Neural cell (in vitro differentiated cells): ENCODE measurements at regions not wholly inside any gene's neighbourhood (a gene's known extent, or its start where the extent isn't known, plus 50 kb on each side); places are given as distances from the start of the nearest gene placed in this dataset.
"Not testable (repeated sequence)": the region's sequence is repeated elsewhere in the genome, so short reads cannot be mapped to it uniquely, and the experiment has no call there.

Experiments
- H2AFZ ChIP-seq: fragments of 200-600, 300-800 bp; sonication (generic), shearing (Covaris generic); 2 replicates; pipeline ENCODE4 v1.6.0; 2014; ENCODE audit warnings: low read depth, mild to moderate bottlenecking, antibody characterized with exemption, low read length, moderate library complexity
- H3F3A ChIP-seq: fragments of 200-600 bp; shearing (Covaris generic); 2 replicates; pipeline ENCODE4 v1.6.1; 2016; ENCODE audit warnings: mild to moderate bottlenecking, moderate library complexity, mixed read lengths, antibody characterized with exemption, low read length; ENCODE audit not compliant: insufficient read depth, poor library complexity, severe bottlenecking
- H3K27ac ChIP-seq: fragments of 200-600, 300-800 bp; sonication (generic), shearing (Covaris generic); 2 replicates; pipeline ENCODE4 v1.5.1; 2014; ENCODE audit warnings: mild to moderate bottlenecking, low read length, moderate library complexity
- H3K27me3 ChIP-seq: fragments of 300-800, 200-600 bp; sonication (generic), shearing (Covaris generic); 2 replicates; pipeline ENCODE4 v1.6.0; 2014; ENCODE audit warnings: mild to moderate bottlenecking, low read depth, low read length, moderate library complexity; ENCODE audit not compliant: insufficient read depth
- H3K36me3 ChIP-seq: fragments of 300-800, 200-600 bp; sonication (generic), shearing (Covaris generic); 2 replicates; pipeline ENCODE4 v1.5.1; 2014; ENCODE audit warnings: mild to moderate bottlenecking, antibody characterized with exemption, low read length, moderate library complexity; ENCODE audit not compliant: insufficient read depth
- H3K4me2 ChIP-seq: fragments of 300-800, 200-600 bp; sonication (generic), shearing (Covaris generic); 2 replicates; pipeline ENCODE4 v1.6.0; 2014; ENCODE audit warnings: mild to moderate bottlenecking, low read length
- H3K4me3 ChIP-seq: fragments of 300-800, 200-600 bp; sonication (generic), shearing (Covaris generic); 2 replicates; pipeline ENCODE4 v1.5.1; 2014; ENCODE audit warnings: mild to moderate bottlenecking, low read length, moderate library complexity
- H3K79me2 ChIP-seq: fragments of 200-600 bp; shearing (Covaris generic); replicated peaks from 2 replicates; pipeline ENCODE4 v1.6.0; 2014; ENCODE audit warnings: mild to moderate bottlenecking, low read length, moderate library complexity; ENCODE audit not compliant: insufficient read depth
- H3K9ac ChIP-seq: fragments of 300-800, 200-600 bp; sonication (generic), shearing (Covaris generic); 2 replicates; pipeline ENCODE4 v1.6.1; 2016; ENCODE audit warnings: mild to moderate bottlenecking, low read length, mixed read lengths
- H3K9me2 ChIP-seq: fragments of 200-600 bp; shearing (Covaris generic); 2 replicates; pipeline ENCODE4 v1.6.1; 2016; ENCODE audit warnings: mild to moderate bottlenecking, low read length, mixed read lengths; ENCODE audit not compliant: insufficient read depth
- H3K9me3 ChIP-seq: fragments of 200-600, 300-800 bp; sonication (generic), shearing (Covaris generic); 2 replicates; pipeline ENCODE4 v1.6.1; 2016; ENCODE audit warnings: mild to moderate bottlenecking, mixed run types, low read length, moderate library complexity, mixed read lengths
- H4K20me1 ChIP-seq: fragments of 200-600 bp; shearing (Covaris generic); 2 replicates; pipeline ENCODE4 v1.6.1; 2016; ENCODE audit warnings: mild to moderate bottlenecking, mixed run types; ENCODE audit not compliant: insufficient read depth
- EP300 ChIP-seq: fragments of 450-650 bp; conservative IDR thresholded peaks from 2 replicates; pipeline ENCODE4 v1.6.1; 2014; ENCODE audit warnings: antibody characterized with exemption, mild to moderate bottlenecking, moderate library complexity; ENCODE audit not compliant: poor library complexity, severe bottlenecking
- EZH2 ChIP-seq: fragments of 200-600, 300-800 bp; shearing (Covaris generic), sonication (generic); IDR thresholded peaks from 2 replicates; pipeline ENCODE4 v1.6.1; 2014; ENCODE audit warnings: antibody characterized with exemption, low read length, borderline replicate concordance, mild to moderate bottlenecking; ENCODE audit not compliant: insufficient read depth, poor library complexity, severe bottlenecking
- MXI1 ChIP-seq: fragments of 450-650 bp; conservative IDR thresholded peaks from 2 replicates; pipeline ENCODE4 v1.6.1; 2014; ENCODE audit warnings: antibody characterized with exemption, mild to moderate bottlenecking; ENCODE audit not compliant: poor library complexity, severe bottlenecking
- POLR2AphosphoS5 ChIP-seq: IDR thresholded peaks from 2 replicates; pipeline ENCODE4 v1.6.1; 2012
- RAD21 ChIP-seq: fragments of 450-650 bp; conservative IDR thresholded peaks from 2 replicates; pipeline ENCODE4 v1.6.1; 2014; ENCODE audit warnings: antibody characterized with exemption, mild to moderate bottlenecking, moderate library complexity
- SMC3 ChIP-seq: fragments of 450-650 bp; conservative IDR thresholded peaks from 2 replicates; pipeline ENCODE4 v1.6.1; 2014; ENCODE audit warnings: antibody characterized with exemption, mild to moderate bottlenecking, moderate library complexity; ENCODE audit not compliant: poor library complexity
- TAF1 ChIP-seq: IDR thresholded peaks from 2 replicates; pipeline ENCODE4 v1.6.1; 2012; ENCODE audit warnings: low read depth
- TF ChIP-seq, protein P1 (sequence below): IDR thresholded peaks from 2 replicates; pipeline ENCODE4 v1.6.1; 2012; ENCODE audit warnings: borderline replicate concordance
- TF ChIP-seq, protein P2 (sequence below): fragments of 450-650 bp; IDR thresholded peaks from 2 replicates; pipeline ENCODE4 v1.5.1; 2014; ENCODE audit warnings: antibody characterized with exemption, mild to moderate bottlenecking, moderate library complexity; ENCODE audit not compliant: poor library complexity, severe bottlenecking

DNA sequence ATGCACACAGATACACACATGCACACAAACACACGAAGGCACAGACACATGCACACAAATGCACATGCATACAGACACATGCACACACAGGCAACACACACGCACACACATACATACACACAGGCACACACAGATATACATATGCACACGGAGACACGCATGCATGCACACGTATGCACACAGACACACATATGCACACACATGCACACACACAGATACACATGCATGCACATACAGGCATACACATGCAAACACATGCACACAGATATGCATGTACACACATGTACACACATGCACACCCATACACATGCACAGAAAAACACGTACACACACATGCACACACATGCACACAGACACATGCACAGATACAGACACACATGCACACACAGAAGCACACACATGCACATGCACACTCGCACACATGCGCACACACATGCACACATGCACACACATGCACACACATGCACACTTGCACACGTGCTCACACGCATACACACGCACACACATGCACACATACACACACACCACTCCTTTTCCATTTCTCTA, 70.8 kb upstream of the ALDH3B2 start:
- H3K4me3 ChIP-seq = no peak overlapping the region
- H3K9ac ChIP-seq = no peak overlapping the region
- TF ChIP-seq TAF1 (no peak), RAD21 (no peak), POLR2AphosphoS5 (no peak), EP300 (no peak), SMC3 (no peak), MXI1 (no peak), EZH2 (no peak)
- TF ChIP-seq, protein P1, sequence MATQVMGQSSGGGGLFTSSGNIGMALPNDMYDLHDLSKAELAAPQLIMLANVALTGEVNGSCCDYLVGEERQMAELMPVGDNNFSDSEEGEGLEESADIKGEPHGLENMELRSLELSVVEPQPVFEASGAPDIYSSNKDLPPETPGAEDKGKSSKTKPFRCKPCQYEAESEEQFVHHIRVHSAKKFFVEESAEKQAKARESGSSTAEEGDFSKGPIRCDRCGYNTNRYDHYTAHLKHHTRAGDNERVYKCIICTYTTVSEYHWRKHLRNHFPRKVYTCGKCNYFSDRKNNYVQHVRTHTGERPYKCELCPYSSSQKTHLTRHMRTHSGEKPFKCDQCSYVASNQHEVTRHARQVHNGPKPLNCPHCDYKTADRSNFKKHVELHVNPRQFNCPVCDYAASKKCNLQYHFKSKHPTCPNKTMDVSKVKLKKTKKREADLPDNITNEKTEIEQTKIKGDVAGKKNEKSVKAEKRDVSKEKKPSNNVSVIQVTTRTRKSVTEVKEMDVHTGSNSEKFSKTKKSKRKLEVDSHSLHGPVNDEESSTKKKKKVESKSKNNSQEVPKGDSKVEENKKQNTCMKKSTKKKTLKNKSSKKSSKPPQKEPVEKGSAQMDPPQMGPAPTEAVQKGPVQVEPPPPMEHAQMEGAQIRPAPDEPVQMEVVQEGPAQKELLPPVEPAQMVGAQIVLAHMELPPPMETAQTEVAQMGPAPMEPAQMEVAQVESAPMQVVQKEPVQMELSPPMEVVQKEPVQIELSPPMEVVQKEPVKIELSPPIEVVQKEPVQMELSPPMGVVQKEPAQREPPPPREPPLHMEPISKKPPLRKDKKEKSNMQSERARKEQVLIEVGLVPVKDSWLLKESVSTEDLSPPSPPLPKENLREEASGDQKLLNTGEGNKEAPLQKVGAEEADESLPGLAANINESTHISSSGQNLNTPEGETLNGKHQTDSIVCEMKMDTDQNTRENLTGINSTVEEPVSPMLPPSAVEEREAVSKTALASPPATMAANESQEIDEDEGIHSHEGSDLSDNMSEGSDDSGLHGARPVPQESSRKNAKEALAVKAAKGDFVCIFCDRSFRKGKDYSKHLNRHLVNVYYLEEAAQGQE = no peak
- TF ChIP-seq, protein P2, sequence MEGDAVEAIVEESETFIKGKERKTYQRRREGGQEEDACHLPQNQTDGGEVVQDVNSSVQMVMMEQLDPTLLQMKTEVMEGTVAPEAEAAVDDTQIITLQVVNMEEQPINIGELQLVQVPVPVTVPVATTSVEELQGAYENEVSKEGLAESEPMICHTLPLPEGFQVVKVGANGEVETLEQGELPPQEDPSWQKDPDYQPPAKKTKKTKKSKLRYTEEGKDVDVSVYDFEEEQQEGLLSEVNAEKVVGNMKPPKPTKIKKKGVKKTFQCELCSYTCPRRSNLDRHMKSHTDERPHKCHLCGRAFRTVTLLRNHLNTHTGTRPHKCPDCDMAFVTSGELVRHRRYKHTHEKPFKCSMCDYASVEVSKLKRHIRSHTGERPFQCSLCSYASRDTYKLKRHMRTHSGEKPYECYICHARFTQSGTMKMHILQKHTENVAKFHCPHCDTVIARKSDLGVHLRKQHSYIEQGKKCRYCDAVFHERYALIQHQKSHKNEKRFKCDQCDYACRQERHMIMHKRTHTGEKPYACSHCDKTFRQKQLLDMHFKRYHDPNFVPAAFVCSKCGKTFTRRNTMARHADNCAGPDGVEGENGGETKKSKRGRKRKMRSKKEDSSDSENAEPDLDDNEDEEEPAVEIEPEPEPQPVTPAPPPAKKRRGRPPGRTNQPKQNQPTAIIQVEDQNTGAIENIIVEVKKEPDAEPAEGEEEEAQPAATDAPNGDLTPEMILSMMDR = no peak

DNA sequence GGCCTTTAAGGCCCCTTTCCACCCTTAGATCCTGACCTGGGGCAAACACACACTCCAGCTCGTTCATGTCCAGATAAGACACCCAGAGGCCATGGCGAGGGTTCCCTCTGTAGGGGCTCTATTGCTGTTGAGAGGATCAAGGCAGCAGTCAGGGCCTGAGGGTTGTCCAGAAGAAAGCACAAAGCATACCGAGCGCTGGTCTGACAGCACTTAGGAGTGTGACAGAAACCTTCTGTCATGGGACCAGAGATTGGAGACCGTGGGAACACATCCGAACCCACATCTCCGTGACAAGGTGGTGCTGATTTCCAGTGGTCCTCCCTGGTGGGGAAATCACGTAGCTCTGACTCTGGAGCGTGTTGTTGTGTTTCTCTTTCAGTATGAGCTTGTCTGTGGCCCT, 69.8 kb upstream of the ALDH3B2 start:
- not testable (repeated sequence) for H3K4me2 ChIP-seq, H3K9me2 ChIP-seq, H3K27me3 ChIP-seq, H2AFZ ChIP-seq, H3K4me3 ChIP-seq, H4K20me1 ChIP-seq, H3K9me3 ChIP-seq, H3K36me3 ChIP-seq, H3K9ac ChIP-seq, H3F3A ChIP-seq, H3K27ac ChIP-seq, H3K79me2 ChIP-seq

More for the DNA sequence above, 70.8 kb upstream of the ALDH3B2 start:
- no peak overlapping the region for H3K27ac ChIP-seq
- no peaks in the 10 kb centered on the region for H4K20me1 ChIP-seq
- no peaks in the 10 kb centered on the region for H3K9me2 ChIP-seq
- no peak overlapping the region for H2AFZ ChIP-seq
- no peak overlapping the region for H3K4me2 ChIP-seq
- no peaks in the 10 kb centered on the region for H3K79me2 ChIP-seq
- H3K9me3 ChIP-seq = no peaks in the 10 kb centered on the region
- no peaks in the 10 kb centered on the region for H3F3A ChIP-seq
- no peaks in the 10 kb centered on the region for H3K27me3 ChIP-seq
- H3K36me3 ChIP-seq = no peaks in the 10 kb centered on the region

DNA sequence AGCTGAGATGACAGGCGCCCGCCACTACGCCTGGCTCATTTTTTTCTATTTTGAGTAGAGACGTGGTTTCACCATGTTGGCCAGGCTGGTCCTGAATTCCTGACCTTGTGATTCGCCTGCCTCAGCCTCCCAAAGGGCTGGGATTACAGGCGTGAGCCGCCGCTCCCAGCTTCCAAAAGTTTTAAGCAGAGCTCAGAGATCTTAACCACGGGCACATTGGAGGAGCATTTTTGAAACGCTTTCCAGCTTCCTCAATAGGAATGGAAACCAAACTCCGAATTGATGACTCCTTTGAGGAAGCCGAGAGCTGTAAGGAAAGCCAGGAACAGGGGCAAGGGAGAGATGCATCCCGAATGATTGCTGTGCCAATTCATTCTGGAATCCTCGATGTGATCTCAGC, 63.8 kb upstream of the ALDH3B2 start:
- not testable (repeated sequence) for H3K9me3 ChIP-seq, H2AFZ ChIP-seq, H3K9ac ChIP-seq, H3K36me3 ChIP-seq, H3K27me3 ChIP-seq, H3K4me2 ChIP-seq, H4K20me1 ChIP-seq, H3K4me3 ChIP-seq, H3F3A ChIP-seq, H3K9me2 ChIP-seq, H3K27ac ChIP-seq, H3K79me2 ChIP-seq

DNA sequence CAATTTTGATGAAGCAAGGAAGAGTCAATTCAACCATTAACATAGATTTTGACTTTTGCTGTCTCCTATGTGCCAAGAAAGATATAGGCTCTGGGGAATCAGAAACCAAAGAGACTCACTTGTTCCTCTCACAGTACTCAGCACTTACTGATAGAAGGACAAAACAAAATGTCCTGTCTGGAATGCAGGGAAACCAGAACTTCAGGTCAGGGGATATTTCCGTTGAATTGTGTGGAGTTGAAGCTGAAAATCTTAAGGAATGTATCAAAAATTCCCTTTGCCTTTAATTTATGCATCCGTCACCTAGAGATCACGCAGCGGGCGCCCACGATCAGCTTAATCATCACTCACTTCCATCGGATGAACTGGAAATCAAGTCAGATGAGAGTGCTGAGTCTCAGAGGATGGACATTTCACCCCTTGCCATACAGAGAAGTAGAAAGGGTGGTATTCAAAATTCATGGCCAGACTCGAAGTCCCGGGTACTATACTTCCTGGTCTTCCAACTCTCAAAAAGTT, 63.2 kb upstream of the ALDH3B2 start:
- H3K4me3 ChIP-seq, H2AFZ ChIP-seq, H3K9me2 ChIP-seq, H3K9me3 ChIP-seq, H3K36me3 ChIP-seq, H4K20me1 ChIP-seq, H3K4me2 ChIP-seq, H3K27me3 ChIP-seq, H3K79me2 ChIP-seq, H3F3A ChIP-seq, H3K9ac ChIP-seq, H3K27ac ChIP-seq: not testable (repeated sequence)
